ENCODE measurements at regions not wholly inside any gene's neighbourhood (a gene's known extent, or its start where the extent isn't known, plus 50 kb on each side); places are given as distances from the start of the nearest gene placed in this dataset.

DNA sequence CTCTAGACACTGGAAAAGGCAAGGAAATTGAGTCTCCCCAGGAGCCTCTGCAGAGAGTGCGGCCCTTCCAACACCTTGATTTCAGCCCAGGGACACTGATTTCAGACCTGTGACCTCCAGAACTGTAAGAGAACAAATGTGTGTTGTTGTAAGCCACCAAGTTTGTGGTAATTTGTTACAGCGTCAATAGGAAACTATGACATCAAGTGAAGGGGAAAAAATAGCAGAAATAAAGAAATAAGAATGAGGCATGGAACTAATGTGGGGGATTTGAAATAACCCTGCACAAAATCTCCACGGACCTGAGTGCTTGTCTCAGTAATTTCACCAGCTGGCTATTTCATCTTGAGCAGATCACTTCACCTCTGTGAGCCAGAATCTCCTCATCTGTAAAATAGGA lies 227.8 kb upstream of the JUN start:
- no peak overlapping the region for H3K4me3 ChIP-seq (ENCODE audit: low read depth, low read length)
- DNase-seq (ENCODE audit: low read depth) = no peak

DNA sequence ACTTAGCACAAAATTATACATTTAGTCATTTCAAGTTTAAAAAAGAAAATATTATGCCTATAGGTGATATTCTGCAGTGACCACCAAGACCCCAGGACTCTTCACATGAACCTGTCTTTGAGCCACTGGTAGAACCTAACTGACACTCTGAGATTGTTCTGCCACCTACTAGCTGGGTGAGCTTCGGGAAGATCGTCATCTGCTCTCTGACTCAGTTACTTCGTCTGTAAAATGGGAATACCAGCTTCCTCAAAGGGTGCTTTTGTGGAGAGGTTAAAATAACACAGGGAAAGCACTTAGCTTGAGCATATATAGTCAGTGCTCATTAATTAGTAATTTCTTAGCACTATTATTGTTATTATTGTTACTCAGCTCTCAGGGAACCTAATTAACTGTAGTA lies 228.5 kb upstream of the JUN start:
- DNase-seq (ENCODE audit: low read depth) = no peak
- H3K4me3 ChIP-seq (ENCODE audit: low read depth, low read length) = no peak overlapping the region

DNA sequence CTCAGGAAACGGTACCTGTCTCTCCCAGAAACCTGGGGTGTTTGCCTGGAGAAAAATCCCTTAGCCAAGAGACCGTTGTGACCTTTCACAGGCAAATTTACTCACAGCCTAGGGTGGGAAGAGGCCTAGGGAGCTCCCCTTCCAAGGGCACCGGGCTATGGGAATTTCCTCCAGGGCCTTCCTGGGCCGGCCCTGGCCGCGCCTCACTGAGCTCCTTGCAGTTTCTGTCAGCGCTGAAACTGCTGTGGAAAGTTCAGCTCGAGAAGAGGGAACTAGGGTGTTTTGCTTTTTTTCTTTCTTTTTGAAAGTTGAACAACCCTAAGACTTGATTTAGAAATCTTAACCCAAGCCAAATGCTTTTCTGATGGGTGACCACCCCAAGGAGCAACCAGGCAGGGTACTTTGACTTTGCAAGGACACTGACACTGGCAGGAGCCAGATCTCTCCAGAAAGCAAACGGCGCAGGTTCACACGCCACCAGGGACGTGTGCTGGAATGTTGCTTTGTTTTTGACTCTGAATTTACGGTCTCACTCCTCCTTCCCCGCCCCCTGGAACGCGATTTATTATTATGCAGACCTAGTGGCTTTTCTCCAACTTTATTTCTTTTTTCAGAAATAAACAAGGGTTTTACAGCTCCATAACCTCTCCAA lies 229.6 kb upstream of the JUN start:
- H3K4me3 ChIP-seq (ENCODE audit: low read depth, low read length) = no peak overlapping the region
- DNase-seq (ENCODE audit: low read depth) = no peak

GRCh38 chr1:59013928-59014279 lies 230.1 kb upstream of the JUN start:
- no peak for DNase-seq (ENCODE audit: low read depth)

DNA sequence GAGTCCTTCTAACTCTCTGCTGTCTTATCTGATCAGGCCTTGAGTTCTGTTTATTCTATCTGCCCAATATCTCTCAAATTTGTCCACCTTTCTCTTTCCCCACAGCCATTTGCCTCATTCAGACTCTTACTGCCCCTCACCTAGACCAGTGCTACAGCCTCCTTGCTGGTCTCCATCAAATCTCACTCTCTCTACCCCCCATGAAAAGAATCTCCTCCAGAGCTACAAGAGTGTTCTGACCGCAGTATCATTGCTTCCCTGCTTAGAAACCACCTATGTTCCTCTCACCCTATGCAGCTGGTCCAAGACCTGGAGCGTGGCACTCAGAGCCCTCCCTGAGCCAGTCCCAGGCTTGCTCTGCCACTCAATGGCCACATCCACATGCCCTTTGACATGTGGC lies 231.0 kb upstream of the JUN start:
- DNase-seq (ENCODE audit: low read depth) = no peak
- H3K4me3 ChIP-seq (ENCODE audit: low read depth, low read length) = no peak overlapping the region

More at GRCh38 chr1:59013928-59014279, 230.1 kb upstream of the JUN start:
- no peak overlapping the region for H3K4me3 ChIP-seq (ENCODE audit: low read depth, low read length)

DNA sequence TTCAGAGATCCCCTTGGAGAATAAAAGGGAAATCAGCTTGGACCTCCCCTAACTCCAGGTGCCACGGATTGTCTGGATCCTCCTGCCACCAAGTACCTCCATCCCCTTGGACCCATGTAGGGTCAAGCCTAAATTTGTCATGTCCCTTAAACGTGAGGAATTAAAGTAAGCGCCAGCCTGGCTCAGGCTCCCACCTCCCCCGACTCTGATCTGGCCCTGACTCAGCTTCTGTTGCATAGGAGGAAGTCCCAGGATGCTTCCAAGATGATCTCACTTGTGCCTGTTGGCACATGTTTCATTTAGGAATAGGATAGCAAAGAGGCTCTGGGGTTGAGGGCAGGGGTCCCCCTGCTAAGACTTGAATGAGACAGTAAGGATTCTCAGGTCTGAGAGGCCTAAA lies 231.9 kb upstream of the JUN start:
- peak; percentile 67 for DNase-seq (ENCODE audit: low read depth)
- no peak overlapping the region for H3K4me3 ChIP-seq (ENCODE audit: low read depth, low read length)

DNA sequence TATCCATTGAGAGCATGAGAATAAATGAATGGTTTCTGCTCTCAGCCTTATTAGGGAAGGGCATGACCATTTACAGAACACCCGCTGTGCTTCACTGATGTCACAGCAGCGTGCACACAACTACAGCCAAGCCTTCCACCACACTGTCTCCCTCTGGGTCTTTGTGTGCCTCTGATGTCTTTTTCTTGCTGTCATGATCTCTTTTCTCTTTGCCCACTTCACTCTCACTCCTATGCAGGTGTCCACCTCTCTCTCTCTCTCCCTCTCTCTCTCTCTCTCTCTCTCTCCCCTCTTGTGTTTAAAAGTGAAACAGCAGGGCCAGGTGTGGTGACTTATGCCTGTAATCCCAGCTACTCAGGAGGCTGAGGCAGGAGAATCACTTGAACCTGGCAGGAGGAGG lies 232.5 kb upstream of the JUN start:
- no peak overlapping the region for H3K4me3 ChIP-seq (ENCODE audit: low read depth, low read length)
- DNase-seq (ENCODE audit: low read depth) = no peak

DNA sequence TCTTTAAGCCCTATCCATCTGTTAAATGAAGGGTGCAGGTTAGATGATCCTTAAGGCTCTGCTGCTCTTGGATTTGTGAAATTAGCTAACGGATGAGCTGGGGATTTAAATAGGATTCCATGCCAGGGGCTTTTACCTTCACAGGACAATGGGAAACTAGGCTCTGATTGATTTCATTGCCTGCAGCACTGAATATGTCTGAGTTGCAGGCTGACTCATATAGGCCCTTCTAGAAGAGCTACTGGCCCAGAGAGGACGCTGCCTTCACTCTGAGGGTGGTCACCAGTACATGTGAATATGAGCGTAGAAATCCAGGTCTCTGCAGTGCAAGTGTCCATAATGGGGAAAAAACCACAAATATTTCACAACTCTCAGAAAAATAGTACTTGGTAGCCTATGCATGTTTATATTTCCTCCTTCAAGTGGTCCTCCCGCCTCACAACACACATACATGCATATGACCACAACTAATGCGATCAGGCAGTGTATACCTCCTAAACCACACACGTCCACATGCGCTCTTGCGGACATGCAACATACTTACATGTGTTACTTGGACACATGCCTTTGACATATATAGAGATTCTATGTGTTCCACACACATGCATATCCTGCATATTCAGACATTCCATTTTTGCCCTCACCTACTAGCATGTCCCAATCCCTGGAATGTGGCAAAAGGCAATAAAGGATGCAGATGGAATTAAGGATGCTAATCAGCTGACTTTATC lies 233.8 kb upstream of the JUN start:
- peak; percentile 68 for DNase-seq (ENCODE audit: low read depth)
- no peak overlapping the region for H3K4me3 ChIP-seq (ENCODE audit: low read depth, low read length)

- H3K4me3 ChIP-seq (ENCODE audit: low read depth, low read length) = no peak overlapping the region
- no peak for DNase-seq (ENCODE audit: low read depth)
Measured at GRCh38 chr1:59018446-59018845, 234.6 kb upstream of the JUN start.

- DNase-seq (ENCODE audit: low read depth) = no peak
- H3K4me3 ChIP-seq (ENCODE audit: low read depth, low read length) = no peak overlapping the region
Measured at GRCh38 chr1:59018860-59019259, 235.0 kb upstream of the JUN start.

DNA sequence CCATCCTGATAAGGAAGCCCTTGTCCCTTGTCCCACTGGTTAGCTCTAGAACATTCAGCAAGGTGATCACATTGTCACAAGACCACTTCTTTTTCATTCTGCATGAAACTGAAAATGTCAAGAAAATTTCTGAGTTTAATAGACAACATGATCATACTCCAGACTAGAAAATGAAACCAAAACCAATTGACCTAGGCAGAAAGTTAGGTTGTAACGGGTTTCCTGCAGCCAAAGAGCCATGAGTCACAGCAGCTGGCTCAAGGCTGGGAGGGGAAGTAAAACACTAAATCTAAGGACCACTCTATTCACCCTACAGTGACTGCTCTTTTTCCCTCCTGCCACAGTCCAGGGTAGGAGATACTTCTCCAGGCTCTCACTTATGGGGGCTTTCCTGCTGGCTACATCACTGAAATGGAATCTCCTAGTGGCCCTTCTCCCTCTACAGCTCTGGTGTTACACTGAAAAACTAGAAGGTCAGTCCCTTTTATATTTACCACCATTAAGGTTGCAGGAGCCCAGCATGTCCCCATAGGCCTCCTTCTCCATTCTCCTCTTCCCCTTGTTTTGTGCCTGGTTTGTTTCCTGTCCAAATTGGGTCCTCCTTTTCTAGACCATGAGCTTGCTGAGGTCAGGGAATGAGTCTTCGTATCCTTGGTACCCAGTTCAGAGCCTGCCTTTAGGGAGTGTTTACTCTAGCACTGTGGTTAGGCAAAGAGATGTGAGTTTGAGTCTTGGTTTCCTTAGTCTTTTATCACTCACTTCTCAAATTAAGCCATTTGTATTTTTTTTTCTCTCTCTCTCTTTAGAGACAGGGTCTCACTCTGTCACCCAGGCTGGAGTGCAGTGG lies 236.5 kb upstream of the JUN start:
- DNase-seq (ENCODE audit: low read depth) = peak; percentile 53
- H3K4me3 ChIP-seq (ENCODE audit: low read depth, low read length) = peak overlapping the region; percentile 7

- DNase-seq (ENCODE audit: low read depth) = no peak
- no peak overlapping the region for H3K4me3 ChIP-seq (ENCODE audit: low read depth, low read length)
Measured at GRCh38 chr1:59022199-59022598, 238.4 kb upstream of the JUN start.

- DNase-seq (ENCODE audit: low read depth) = no peak
- no peak overlapping the region for H3K4me3 ChIP-seq (ENCODE audit: low read depth, low read length)
Measured at GRCh38 chr1:59022799-59023198, 239.0 kb upstream of the JUN start.

GRCh38 chr1:59025201-59025600 lies 241.4 kb upstream of the JUN start:
- DNase-seq (ENCODE audit: low read depth) = peak; percentile 52
- no peak overlapping the region for H3K4me3 ChIP-seq (ENCODE audit: low read depth, low read length)

DNA sequence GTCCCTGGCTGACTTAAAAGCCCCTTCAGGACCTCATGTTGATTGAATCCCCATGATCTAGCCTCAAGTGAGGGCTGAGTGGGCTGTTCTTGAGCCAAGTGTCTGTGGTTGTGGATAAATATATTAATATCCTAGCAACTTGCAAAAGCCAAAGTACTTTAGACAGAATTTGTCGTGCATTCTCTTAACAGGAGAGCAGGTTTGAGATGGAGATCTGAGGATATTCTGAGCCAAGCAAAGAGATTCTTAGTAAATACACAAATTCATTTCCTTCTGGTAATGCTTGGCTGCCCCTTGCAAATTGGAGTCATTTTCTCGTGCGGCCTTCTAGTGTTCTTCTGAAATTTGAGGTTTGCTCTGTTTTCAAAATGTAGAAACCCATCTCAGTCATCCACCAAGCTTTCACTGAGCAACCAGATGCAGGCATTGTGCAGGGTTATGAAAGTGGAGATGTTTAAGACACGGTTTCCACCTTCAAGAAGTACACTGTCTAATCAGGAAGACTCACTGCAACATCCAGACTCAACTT lies 242.1 kb upstream of the JUN start:
- DNase-seq (ENCODE audit: low read depth) = no peak
- H3K4me3 ChIP-seq (ENCODE audit: low read depth, low read length) = no peak overlapping the region

GRCh38 chr1:59026472-59026948 lies 242.7 kb upstream of the JUN start:
- DNase-seq (ENCODE audit: low read depth) = peak; percentile 41
- H3K4me3 ChIP-seq (ENCODE audit: low read depth, low read length) = no peak overlapping the region

DNA sequence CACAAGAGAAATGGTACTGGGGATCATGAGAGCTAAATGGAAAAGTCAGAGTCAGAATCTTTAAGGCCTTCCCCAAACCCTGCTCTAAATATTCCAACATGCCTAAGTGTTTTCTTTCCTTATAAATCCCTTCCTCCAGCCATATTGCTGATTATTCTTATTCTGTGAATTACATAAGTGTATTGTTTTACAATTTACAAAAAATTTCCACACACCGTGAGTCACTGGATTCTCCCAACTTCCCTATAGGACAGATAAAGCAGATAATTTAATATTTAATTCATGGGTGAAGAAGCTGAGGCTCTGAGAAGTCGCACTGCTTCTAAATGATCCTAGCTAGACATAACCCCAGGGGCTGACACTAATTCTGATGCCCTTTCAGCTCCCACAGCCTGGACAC lies 243.3 kb upstream of the JUN start:
- H3K4me3 ChIP-seq (ENCODE audit: low read depth, low read length) = no peak overlapping the region
- no peak for DNase-seq (ENCODE audit: low read depth)

DNA sequence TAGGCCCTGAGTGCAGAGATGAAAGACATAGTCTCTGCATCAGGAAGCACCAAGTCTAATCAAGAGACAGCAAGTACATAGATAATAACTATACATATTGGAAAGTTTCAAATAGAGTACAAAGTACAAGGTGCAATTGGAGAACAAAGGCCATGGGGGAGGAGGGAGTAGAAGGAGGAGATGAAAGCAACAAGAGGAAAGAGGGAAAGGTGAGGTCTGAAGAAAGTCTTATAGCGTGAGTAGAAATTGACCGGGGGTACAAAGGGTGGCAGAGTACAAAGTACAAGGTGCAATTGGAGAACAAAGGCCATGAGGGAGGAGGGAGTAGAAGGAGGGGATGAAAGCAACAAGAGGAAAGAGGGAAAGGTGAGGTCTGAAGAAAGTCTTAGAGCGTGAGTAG lies 244.2 kb upstream of the JUN start:
- DNase-seq (ENCODE audit: low read depth) = no peak
- H3K4me3 ChIP-seq (ENCODE audit: low read depth, low read length) = no peak overlapping the region

DNA sequence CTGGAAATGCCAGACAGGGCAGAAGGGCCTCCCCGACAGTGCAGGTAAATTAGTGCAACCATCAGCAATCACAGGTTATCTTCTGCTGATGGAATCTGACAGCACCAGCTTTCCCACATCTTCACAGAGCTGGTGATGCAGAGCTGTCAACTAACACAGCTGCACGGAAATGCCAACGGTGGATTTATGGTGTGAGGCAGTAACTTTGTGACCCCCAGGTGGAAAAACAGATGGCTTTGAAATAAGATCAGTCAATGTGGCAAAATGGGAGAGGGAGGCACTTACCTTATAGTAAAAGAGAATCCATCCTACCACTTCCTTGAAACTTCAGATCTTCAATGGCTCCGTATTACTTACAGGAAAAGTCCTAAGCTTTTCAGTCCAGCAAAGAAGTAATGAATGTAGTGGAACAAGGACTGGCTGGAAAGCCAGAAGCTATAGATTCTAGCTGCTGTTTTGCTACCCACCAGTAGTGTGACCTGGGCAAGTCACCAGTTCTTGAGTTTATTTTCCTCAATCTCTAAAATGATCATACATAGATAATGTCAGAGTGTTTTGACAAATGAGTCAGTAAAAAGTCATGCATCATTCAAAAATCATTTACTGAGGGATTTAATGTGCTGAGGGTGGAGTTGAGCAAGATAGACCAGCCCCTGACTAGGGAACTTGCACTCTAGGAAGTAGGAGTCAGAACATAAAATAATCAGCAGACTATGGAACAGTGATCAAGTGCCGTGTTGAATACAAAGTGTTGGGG lies 245.7 kb upstream of the JUN start:
- DNase-seq (ENCODE audit: low read depth) = no peak
- H3K4me3 ChIP-seq (ENCODE audit: low read depth, low read length) = no peak overlapping the region

GRCh38 chr1:59032228-59032627 lies 248.4 kb upstream of the JUN start:
- no peak overlapping the region for H3K4me3 ChIP-seq (ENCODE audit: low read depth, low read length)
- DNase-seq (ENCODE audit: low read depth) = no peak
